ENCODE measurements at regions not wholly inside any gene's neighbourhood (a gene's known extent, or its start where the extent isn't known, plus 50 kb on each side); places are given as distances from the start of the nearest gene placed in this dataset.

GRCh38 chr4:71941001-71941400 is 90.8 kb upstream of the NPFFR2 start:
- TF ChIP-seq CTCF (IDR thresholded peaks at IDR 0.05; ENCODE audit: insufficient read depth, low read length, missing control alignments): no peak
- no peak for DNase-seq (ENCODE audit: low read depth, low spot score)
- no peak overlapping the region for H3K4me3 ChIP-seq (ENCODE audit: low read depth, low read length)
- CTCF ChIA-PET: no interaction called here
- POLR2A ChIA-PET: no interaction called here

DNA sequence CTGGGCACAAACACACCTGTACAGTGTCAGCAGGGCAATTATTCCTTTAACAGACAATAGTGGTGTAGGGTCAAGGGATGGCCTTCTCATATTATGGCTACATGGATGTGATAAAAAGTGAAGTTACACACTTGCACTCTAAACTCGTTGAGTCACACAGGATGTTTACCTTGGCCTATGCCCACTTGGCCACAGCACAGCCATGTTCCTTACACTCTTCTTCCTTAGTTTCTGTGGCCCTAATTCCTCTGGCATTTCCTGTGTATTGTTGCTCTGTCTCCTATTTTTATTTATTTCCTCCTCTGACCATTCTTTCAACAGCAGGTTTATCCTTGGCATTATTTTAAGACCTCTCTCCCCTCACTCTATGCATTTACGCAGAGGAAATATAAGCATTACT is 86.8 kb upstream of the NPFFR2 start:
- ChIA-PET CTCF (no interaction called here), POLR2A (no interaction called here)
- no peak overlapping the region for H3K4me3 ChIP-seq (ENCODE audit: low read depth, low read length)
- TF ChIP-seq CTCF (IDR thresholded peaks at IDR 0.05; ENCODE audit: insufficient read depth, low read length, missing control alignments): no peak
- DNase-seq (ENCODE audit: low read depth, low spot score): no peak

DNA sequence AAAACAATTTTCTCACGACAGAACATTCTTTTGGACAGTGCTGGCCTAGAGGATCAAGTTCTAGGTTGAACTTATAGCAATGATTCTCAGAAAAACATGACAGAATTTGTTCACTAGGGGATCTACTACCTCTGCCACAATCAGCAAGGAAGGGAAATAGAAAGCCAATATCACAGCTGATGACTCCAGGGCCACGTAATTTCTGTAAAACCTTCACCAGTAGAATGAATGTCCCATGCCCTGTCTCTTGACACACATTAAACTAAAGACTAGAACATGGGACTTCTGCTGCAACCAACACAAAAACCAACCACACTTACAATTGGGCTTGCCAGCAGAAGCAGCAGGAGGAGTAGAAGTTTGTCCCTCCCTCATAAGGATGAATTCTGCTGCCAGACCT is 86.0 kb upstream of the NPFFR2 start:
- DNase-seq (ENCODE audit: low read depth, low spot score): no peak
- TF ChIP-seq CTCF (IDR thresholded peaks at IDR 0.05; ENCODE audit: insufficient read depth, low read length, missing control alignments): no peak
- POLR2A ChIA-PET: no interaction called here
- CTCF ChIA-PET: no interaction called here
- H3K4me3 ChIP-seq (ENCODE audit: low read depth, low read length): no peak overlapping the region

DNA sequence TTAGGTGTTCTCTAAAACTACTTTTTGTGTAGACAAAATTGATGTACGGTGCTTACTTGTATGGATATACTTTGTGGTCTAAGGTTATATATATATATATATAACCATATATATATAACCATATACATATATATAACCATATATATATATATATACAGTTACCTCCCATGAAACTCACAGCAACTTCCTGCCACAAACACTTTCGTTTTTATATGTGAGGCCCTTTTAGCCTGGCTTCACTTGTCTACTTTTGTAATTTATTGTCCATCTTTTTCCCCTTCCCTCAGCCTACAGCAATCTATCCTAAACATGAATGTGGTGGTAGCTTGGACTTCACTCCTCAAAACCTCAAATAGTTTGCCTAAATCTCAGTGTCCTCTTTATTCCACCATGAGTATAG is 72.8 kb upstream of the NPFFR2 start:
- no peak for TF ChIP-seq CTCF (IDR thresholded peaks at IDR 0.05; ENCODE audit: insufficient read depth, low read length, missing control alignments)
- ChIA-PET POLR2A (no interaction called here), CTCF (no interaction called here)
- no peak for DNase-seq (ENCODE audit: low read depth, low spot score)
- H3K4me3 ChIP-seq (ENCODE audit: low read depth, low read length): no peak overlapping the region

- no peak for TF ChIP-seq CTCF (IDR thresholded peaks at IDR 0.05; ENCODE audit: insufficient read depth, low read length, missing control alignments)
- no peak overlapping the region for H3K4me3 ChIP-seq (ENCODE audit: low read depth, low read length)
- ChIA-PET POLR2A (no interaction called here), CTCF (no interaction called here)
- no peak for DNase-seq (ENCODE audit: low read depth, low spot score)
Measured at GRCh38 chr4:71962622-71963264, 69.1 kb upstream of the NPFFR2 start.

DNA sequence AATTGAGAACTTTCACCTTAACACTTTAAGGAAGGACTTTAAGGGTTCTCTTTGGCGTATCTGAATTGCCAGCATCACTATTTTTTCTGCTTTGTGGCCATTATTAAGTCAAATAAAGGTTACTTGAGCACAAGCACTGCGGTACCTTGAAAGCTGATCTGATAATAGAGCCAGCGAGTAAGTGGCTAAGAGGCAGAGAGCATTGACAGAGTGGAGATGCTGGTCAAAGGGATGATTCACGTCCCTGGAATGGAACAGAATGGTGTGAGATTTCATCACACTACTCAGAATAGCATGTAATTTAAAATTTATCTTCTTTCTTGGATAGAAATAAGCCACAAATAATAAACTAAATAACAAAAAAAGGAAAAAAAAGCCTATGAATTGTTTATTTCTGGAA is 57.1 kb upstream of the NPFFR2 start:
- ChIA-PET CTCF (no interaction called here), POLR2A (no interaction called here)
- DNase-seq (ENCODE audit: low read depth, low spot score): no peak
- TF ChIP-seq CTCF (IDR thresholded peaks at IDR 0.05; ENCODE audit: insufficient read depth, low read length, missing control alignments): no peak
- H3K4me3 ChIP-seq (ENCODE audit: low read depth, low read length): no peak overlapping the region
